DOHH2 (cell line): ENCODE measurements at regions not wholly inside any gene's neighbourhood (a gene's known extent, or its start where the extent isn't known, plus 50 kb on each side); places are given as distances from the start of the nearest gene placed in this dataset.
A peak's percentile ranks its signal among the peaks of the same experiment; 100 is the strongest.

Experiments
- H3F3A ChIP-seq: fragments of 200-600 bp; sonication (generic), shearing (Covaris generic); 2 replicates; pipeline ENCODE4 v1.6.0; 2016; ENCODE audit warnings: antibody characterized with exemption, mild to moderate bottlenecking; ENCODE audit not compliant: control insufficient read depth, insufficient read depth
- H3K27ac ChIP-seq: fragments of 200-600 bp; sonication (generic); 2 replicates; pipeline ENCODE4 v1.5.1; 2014; ENCODE audit warnings: low read depth, mild to moderate bottlenecking, low read length, moderate library complexity
- H3K27me3 ChIP-seq: fragments of 200-600 bp; sonication (generic); 2 replicates; pipeline ENCODE4 v1.6.1; 2014; ENCODE audit warnings: mild to moderate bottlenecking, low read length, mixed read lengths; ENCODE audit not compliant: control insufficient read depth
- H3K36me3 ChIP-seq: fragments of 200-600 bp; sonication (generic); 2 replicates; pipeline ENCODE4 v1.6.1; 2014; ENCODE audit warnings: mild to moderate bottlenecking, low read length, moderate library complexity, mixed read lengths; ENCODE audit not compliant: control insufficient read depth
- H3K4me1 ChIP-seq: fragments of 200-600 bp; sonication (generic); 2 replicates; pipeline ENCODE4 v1.6.1; 2014; ENCODE audit warnings: mild to moderate bottlenecking, low read length, mixed read lengths; ENCODE audit not compliant: control insufficient read depth
- H3K4me2 ChIP-seq: fragments of 200-600 bp; sonication (generic); 2 replicates; pipeline ENCODE4 v1.6.0; 2014; ENCODE audit warnings: mild to moderate bottlenecking, low read length, moderate library complexity
- H3K4me3 ChIP-seq: fragments of 200-600 bp; sonication (generic); 2 replicates; pipeline ENCODE4 v1.5.1; 2014; ENCODE audit warnings: mild to moderate bottlenecking, low read length, mixed read lengths
- H3K79me2 ChIP-seq: fragments of 200-600 bp; sonication (generic); 2 replicates; pipeline ENCODE4 v1.6.1; 2014; ENCODE audit warnings: mild to moderate bottlenecking, low read length, mixed read lengths; ENCODE audit not compliant: control insufficient read depth
- H3K9me2 ChIP-seq: fragments of 200-600 bp; sonication (generic); replicated peaks from 2 replicates; pipeline ENCODE4 v1.6.1; 2014; ENCODE audit warnings: mild to moderate bottlenecking, low read length, mixed read lengths; ENCODE audit not compliant: control insufficient read depth
- H3K9me3 ChIP-seq: fragments of 200-600 bp; sonication (generic); 2 replicates; pipeline ENCODE4 v1.6.1; 2014; ENCODE audit warnings: antibody characterized with exemption, low read length, mixed read lengths; ENCODE audit not compliant: control insufficient read depth, insufficient read depth
- H4K20me1 ChIP-seq: fragments of 200-600 bp; sonication (generic); 2 replicates; pipeline ENCODE4 v1.6.0; 2014; ENCODE audit warnings: low read depth, mild to moderate bottlenecking, antibody characterized with exemption, low read length, moderate library complexity; ENCODE audit not compliant: control insufficient read depth, insufficient read depth
- EZH2phosphoT487 ChIP-seq: fragments of 200-600 bp; sonication (generic); IDR thresholded peaks from 2 replicates; pipeline ENCODE4 v1.6.1; 2017; ENCODE audit warnings: borderline replicate concordance, mild to moderate bottlenecking, antibody characterized with exemption, low read length, moderate library complexity, mixed read lengths
- TF ChIP-seq, protein P1 (sequence below): fragments of 200-600 bp; sonication (generic); IDR thresholded peaks from one replicate; pipeline ENCODE4 v1.5.1; 2014; ENCODE audit warnings: antibody characterized with exemption, mild to moderate bottlenecking, low read depth, low read length; ENCODE audit not compliant: poor library complexity, severe bottlenecking

DNA sequence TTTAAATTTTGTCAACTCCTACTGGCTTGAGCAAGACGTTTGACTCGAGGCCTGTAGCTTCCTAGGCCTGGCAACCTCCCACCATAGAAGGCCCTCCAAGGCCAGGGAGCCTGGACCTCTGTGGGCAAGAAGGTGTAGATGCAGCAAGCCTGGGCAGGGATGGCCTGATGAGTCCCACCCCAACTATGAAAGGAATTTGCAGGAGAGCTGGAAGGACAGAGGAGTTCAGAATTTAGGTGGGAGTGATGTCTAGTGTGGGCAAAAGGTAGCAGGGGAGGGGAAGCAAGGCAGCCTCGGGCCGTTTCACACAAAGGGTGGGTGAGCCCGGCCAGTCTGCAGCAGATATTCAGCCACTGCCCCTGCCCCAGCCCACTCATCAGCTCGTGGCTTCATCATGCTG, 245.2 kb downstream of the CDH26 start:
- no peaks in the 10 kb centered on the region for H3K27me3 ChIP-seq
- H3K79me2 ChIP-seq = no peaks in the 10 kb centered on the region
- H3K4me1 ChIP-seq = no peaks in the 10 kb centered on the region
- H3F3A ChIP-seq = no peaks in the 10 kb centered on the region
- no peaks in the 10 kb centered on the region for H3K9me3 ChIP-seq
- H3K4me3 ChIP-seq = no peak overlapping the region
- H3K4me2 ChIP-seq = no peak overlapping the region
- H3K9me2 ChIP-seq = no peaks in the 10 kb centered on the region
- no peak overlapping the region for H3K27ac ChIP-seq
- TF ChIP-seq, protein P1, sequence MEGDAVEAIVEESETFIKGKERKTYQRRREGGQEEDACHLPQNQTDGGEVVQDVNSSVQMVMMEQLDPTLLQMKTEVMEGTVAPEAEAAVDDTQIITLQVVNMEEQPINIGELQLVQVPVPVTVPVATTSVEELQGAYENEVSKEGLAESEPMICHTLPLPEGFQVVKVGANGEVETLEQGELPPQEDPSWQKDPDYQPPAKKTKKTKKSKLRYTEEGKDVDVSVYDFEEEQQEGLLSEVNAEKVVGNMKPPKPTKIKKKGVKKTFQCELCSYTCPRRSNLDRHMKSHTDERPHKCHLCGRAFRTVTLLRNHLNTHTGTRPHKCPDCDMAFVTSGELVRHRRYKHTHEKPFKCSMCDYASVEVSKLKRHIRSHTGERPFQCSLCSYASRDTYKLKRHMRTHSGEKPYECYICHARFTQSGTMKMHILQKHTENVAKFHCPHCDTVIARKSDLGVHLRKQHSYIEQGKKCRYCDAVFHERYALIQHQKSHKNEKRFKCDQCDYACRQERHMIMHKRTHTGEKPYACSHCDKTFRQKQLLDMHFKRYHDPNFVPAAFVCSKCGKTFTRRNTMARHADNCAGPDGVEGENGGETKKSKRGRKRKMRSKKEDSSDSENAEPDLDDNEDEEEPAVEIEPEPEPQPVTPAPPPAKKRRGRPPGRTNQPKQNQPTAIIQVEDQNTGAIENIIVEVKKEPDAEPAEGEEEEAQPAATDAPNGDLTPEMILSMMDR = no peak
- H4K20me1 ChIP-seq = no peaks in the 10 kb centered on the region
- H3K36me3 ChIP-seq = no peaks in the 10 kb centered on the region

DNA sequence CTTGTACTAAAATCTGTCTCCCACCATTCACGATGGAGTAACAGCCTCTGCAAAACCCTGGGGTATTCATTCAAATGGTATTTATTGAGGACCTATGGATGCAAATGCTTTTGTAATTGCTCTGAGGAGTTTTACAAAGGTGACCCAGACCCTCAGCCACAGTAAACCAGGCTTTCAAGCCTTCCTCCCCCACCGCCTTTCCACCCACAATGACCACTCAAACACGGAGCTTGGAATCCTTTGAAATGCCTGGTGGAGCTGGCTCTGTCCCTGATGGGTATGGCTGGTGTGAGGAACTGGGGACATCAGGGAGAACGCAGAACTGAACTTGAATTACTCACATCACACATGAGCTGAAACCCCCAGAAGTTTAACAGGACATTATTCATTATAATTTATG, 246.4 kb downstream of the CDH26 start:
- no peaks in the 10 kb centered on the region for H3F3A ChIP-seq
- H3K4me2 ChIP-seq = no peak overlapping the region
- H3K4me3 ChIP-seq = no peak overlapping the region
- no peaks in the 10 kb centered on the region for H4K20me1 ChIP-seq
- H3K79me2 ChIP-seq = no peaks in the 10 kb centered on the region
- H3K36me3 ChIP-seq = no peaks in the 10 kb centered on the region
- no peaks in the 10 kb centered on the region for H3K9me2 ChIP-seq
- no peaks in the 10 kb centered on the region for H3K9me3 ChIP-seq
- no peaks in the 10 kb centered on the region for H3K27me3 ChIP-seq
- no peak overlapping the region for H3K27ac ChIP-seq
- no peaks in the 10 kb centered on the region for H3K4me1 ChIP-seq
- TF ChIP-seq, protein P1 = no peak

DNA sequence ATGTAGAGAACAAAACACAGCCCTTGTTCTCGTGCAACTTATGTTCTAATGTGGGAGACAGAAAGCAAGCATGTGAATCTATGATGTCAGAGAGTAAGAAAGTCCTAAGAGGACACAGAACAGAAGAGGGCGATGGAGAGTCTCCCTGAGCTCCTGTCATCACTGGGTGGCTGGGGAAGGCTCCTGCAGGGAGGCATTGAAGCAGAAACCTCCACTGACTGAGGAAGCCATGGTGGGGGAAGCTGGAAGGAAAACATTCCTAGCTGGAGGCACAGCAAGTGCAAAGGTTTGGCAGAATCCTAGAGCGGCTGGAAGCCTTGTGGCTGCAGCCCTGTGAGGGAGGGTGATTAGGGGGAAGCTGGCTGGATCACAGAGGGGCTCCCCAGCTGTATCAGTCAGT, 248.0 kb downstream of the CDH26 start:
- Histone ChIP-seq H3K4me3 (no peak overlapping the region), H3K9me3 (no peaks in the 10 kb centered on the region)

DNA sequence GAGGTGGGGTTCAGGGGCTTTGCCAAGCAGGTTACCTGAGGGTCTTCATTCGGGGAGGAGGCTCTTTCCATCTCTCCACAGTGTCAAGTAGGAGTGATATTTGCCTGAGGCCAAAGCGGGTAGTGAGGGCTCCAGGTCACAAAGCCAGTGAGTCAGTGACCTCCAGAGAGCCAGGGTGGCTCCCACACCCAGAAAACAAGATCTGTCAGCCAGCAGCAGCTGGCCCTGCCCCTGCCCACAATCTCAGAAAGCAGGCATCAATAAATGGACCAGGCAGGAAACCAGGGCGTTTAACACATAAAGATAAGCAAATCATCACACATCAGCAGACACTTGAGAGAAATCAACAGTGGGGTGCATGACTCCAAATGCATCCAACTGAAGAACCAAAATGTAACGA, 250.8 kb downstream of the CDH26 start:
- no peaks in the 10 kb centered on the region for H3K9me2 ChIP-seq
- H3K4me3 ChIP-seq = no peak overlapping the region
- no peak overlapping the region for H3K4me2 ChIP-seq
- no peaks in the 10 kb centered on the region for H3K9me3 ChIP-seq
- no peaks in the 10 kb centered on the region for H3K79me2 ChIP-seq
- TF ChIP-seq, protein P1 = no peak
- TF ChIP-seq EZH2phosphoT487 = no peak
- H3F3A ChIP-seq = no peaks in the 10 kb centered on the region
- H3K4me1 ChIP-seq = no peaks in the 10 kb centered on the region
- no peak overlapping the region for H3K27ac ChIP-seq
- no peaks in the 10 kb centered on the region for H3K27me3 ChIP-seq
- H4K20me1 ChIP-seq = no peaks in the 10 kb centered on the region
- no peaks in the 10 kb centered on the region for H3K36me3 ChIP-seq

More for the DNA sequence above, 248.0 kb downstream of the CDH26 start:
- Histone ChIP-seq H3K4me1 (no peaks in the 10 kb centered on the region), H3K36me3 (no peaks in the 10 kb centered on the region), H3K27me3 (no peaks in the 10 kb centered on the region), H4K20me1 (no peaks in the 10 kb centered on the region), H3F3A (no peaks in the 10 kb centered on the region), H3K27ac (no peak overlapping the region), H3K79me2 (no peaks in the 10 kb centered on the region), H3K4me2 (no peak overlapping the region), H3K9me2 (no peaks in the 10 kb centered on the region)
- TF ChIP-seq, protein P1 = peak; percentile 34
- no peak for TF ChIP-seq EZH2phosphoT487
